HG02610 (cell line): ENCODE measurements at regions not wholly inside any gene's neighbourhood (a gene's known extent, or its start where the extent isn't known, plus 50 kb on each side); places are given as distances from the start of the nearest gene placed in this dataset.

Source experiments
- ATAC-seq: cut with Tn5 transposase; IDR thresholded peaks from one replicate; pipeline ENCODE4 v1.9.1; 2021; ENCODE audit warnings: mild to moderate bottlenecking, moderate library complexity; ENCODE audit not compliant: unreplicated experiment

GRCh38 chr6:51509597-51509996, 577.8 kb downstream of the PKHD1 start:
- no peak for ATAC-seq

- no peak for ATAC-seq
Measured at GRCh38 chr6:51511081-51511480, 576.3 kb downstream of the PKHD1 start.

GRCh38 chr6:51513891-51514747, 573.3 kb downstream of the PKHD1 start:
- ATAC-seq: no peak

GRCh38 chr6:51514748-51515402, 572.5 kb downstream of the PKHD1 start:
- ATAC-seq: no peak

- ATAC-seq: no peak
Measured at GRCh38 chr6:51526049-51526448, 561.4 kb downstream of the PKHD1 start.

- no peak for ATAC-seq
Measured at GRCh38 chr6:51526922-51527321, 560.5 kb downstream of the PKHD1 start.

GRCh38 chr6:51528556-51528955, 558.9 kb downstream of the PKHD1 start:
- no peak for ATAC-seq

DNA sequence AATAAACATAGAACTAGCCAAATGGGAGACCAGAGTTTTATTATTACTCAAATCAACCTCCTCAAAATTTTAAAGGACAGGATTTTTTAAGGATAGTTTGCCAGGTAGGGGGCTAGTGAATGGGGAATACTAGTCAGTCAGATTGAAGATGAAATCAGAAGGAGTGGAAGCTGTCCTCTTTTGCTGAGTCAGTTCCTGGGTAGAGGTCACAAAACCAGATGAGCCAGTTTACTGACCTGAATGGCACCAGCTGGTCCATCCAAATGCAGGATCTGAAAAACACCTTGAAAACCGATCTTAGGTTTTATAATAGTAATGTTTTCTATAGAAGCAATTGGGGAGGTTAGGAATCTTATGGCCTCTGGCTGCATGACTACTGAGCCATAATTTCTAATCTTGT, 558.2 kb downstream of the PKHD1 start:
- no peak for ATAC-seq

DNA sequence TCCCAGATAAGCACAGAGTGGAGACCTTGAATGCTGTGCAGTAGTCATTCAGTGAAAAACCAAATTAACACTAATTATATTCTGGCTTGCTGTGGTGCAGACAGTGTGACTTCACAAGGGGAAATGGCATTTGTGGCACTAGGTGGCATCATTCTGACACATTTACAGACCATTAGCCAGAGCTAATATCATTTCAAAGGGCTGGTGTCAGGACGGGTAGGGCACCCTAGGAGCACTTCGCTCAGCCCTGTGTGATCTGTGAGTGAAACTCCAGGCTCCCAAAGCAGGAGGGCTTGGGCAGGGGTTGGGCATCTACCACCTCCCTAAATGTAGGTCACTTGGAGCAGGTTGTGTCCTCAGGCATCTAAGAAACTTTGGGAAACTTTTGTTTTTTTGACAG, 555.8 kb downstream of the PKHD1 start:
- ATAC-seq: no peak

DNA sequence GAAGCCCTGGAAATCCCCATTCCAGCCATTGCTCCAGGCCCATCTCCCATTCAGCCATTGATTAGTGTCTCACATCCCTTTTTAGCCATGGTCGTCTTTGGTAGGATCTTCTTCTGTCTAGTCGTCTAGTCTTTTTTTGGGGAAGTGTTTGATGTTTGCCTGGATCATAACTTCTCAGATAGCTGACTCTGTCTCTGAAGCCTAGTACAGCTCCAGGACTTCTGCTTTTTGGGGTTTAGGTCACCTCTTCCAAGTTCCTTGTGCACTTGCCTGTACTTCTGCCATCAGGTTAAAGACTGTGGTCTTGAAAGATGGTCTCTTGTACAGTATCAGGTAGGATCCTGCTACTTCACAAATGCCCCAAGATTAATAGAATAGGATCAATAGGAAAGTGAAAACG, 553.5 kb downstream of the PKHD1 start:
- ATAC-seq: no peak

GRCh38 chr6:51535327-51535726, 552.1 kb downstream of the PKHD1 start:
- no peak for ATAC-seq

DNA sequence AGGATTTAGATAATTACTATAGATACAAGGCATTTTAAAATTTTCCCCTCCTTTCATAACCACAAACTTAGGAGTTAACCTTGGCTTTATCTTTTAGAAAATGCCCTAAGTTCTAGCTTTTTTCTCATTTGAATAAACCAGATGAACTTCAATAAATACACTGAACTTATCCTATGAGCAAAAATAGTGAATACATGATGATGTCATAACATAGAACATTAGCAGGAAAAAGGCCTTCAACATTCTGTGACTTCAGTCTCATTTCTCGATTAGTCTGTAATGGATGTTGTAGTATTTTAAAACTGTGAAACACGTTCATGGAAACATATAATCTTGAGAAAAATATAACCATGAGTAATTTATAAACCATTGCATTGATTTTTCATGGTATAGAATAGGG, 550.7 kb downstream of the PKHD1 start:
- no peak for ATAC-seq

DNA sequence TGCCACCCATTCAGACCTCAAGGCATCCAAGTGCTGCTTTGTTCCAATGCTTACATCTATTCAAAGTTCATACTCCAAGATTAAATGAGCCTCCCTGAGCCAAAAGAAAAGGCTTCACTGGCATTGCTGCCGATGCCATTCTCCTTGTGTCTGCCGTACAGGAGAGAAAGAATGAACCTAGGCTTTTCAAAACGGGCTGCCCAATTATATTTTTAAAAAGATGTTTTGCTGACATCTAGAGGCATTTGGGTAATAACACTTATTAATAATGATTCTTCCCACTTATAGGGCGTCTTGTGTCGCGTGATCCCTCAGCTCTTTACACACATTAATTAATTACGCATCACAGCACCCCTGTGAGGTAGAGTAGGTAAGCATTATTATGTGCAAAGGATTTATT, 545.6 kb downstream of the PKHD1 start:
- ATAC-seq: no peak

GRCh38 chr6:51542475-51542874, 544.9 kb downstream of the PKHD1 start:
- ATAC-seq: no peak

- no peak for ATAC-seq
Measured at GRCh38 chr6:51550243-51550642, 537.2 kb downstream of the PKHD1 start.

DNA sequence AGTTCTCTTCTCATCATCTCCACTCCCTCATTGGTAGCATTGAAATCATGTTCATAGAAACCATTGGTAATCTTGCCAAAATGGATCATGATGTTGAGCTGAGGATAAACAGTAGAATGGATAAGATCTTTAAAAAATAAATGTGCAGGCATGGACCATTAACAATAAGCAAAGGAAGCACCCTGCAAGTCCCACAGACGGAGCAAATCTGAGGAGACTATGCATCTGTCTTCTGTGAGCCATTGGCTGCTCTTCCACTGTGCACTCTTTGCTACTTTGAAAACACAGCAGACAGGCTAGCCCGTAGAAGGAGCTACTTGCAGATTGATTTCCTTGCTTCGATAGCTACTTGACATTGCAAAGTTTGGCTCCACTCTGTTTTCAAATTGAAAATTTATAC, 535.0 kb downstream of the PKHD1 start:
- no peak for ATAC-seq

DNA sequence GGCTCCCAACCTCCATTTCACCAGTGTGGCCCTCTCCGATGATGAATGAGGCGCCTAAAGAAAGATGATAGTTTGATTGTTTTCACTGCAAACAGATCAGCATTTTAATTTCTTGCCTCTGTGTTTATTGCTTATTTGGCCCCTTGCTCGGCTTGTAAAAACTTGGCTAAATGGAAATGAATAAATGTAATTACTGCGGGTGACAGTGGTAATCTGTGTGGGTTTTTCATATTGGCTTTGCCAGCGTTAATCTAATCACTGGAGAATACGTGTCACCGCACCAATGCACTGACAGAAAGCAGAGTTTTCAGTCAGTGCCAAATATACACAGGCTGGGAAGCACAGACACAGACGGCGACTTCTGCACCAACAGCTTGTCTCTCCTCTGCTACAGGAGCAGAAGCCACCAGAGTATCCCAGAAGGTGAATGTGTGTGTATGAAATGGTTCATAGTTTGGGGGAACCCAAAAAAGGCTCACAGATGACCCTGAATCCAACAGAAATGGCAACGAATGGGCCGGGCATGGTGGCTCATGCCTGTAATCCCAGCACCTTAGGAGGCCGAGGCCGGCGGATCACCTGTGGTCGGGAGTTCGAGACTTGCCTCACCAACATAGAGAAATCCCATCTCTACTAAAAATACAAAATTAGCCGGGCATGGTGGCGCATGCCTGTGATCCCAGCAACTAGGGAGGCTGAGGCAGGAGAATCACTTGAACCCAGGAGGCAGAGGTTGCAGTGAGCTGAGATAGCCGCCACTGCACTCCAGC, 534.0 kb downstream of the PKHD1 start:
- no peak for ATAC-seq

GRCh38 chr6:51554029-51554428, 533.4 kb downstream of the PKHD1 start:
- no peak for ATAC-seq

DNA sequence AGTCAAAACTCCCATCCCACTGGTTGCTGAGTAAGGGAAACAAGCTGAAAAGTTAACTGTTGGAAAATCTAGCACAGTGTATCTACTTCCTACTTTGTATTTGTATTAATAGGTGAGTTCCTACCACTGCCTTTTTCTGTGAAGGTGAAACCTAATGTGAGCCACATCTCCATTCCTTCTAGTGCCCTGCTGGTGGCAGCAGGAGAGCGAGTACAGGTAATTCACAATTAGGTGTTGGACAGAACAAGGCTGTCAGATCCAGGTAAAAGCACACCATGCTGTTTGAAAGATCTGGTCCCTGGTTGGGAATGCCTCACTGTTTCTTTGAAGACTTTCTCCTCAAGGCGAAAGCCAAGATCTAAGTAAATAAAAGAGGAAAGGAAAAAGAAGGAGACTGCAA, 528.4 kb downstream of the PKHD1 start:
- ATAC-seq: no peak

GRCh38 chr6:51562198-51562597, 525.2 kb downstream of the PKHD1 start:
- ATAC-seq: peak; percentile 87
